NCI-H510A treated with DMSO at 0.1 percent for 48 hours (cell line): ENCODE measurements at regions not wholly inside any gene's neighbourhood (a gene's known extent, or its start where the extent isn't known, plus 50 kb on each side); places are given as distances from the start of the nearest gene placed in this dataset.

Source experiments
- DNase-seq: peaks from one replicate; lab custom pipeline; 2025; lab: John Stamatoyannopoulos, UW

- no peak for DNase-seq
Measured at GRCh38 chr9:129356871-129357772, 179.1 kb upstream of the IER5L start.

GRCh38 chr9:129355631-129356030 is 177.6 kb upstream of the IER5L start:
- no peak for DNase-seq

- no peak for DNase-seq
Measured at GRCh38 chr9:129354498-129354897, 176.4 kb upstream of the IER5L start.

GRCh38 chr9:129353697-129354336 is 175.8 kb upstream of the IER5L start:
- DNase-seq, result no peak

- no peak for DNase-seq
Measured at GRCh38 chr9:129352146-129352865, 174.2 kb upstream of the IER5L start.

GRCh38 chr9:129351642-129352145 is 173.6 kb upstream of the IER5L start:
- DNase-seq, result no peak

GRCh38 chr9:129351058-129351641 is 173.1 kb upstream of the IER5L start:
- no peak for DNase-seq

- DNase-seq, result no peak
Measured at GRCh38 chr9:129350143-129350935, 172.3 kb upstream of the IER5L start.

GRCh38 chr9:129349665-129349947 is 171.5 kb upstream of the IER5L start:
- DNase-seq, result no peak

- no peak for DNase-seq
Measured at GRCh38 chr9:129348890-129349664, 171.0 kb upstream of the IER5L start.

- DNase-seq, result no peak
Measured at GRCh38 chr9:129347316-129348120, 169.5 kb upstream of the IER5L start.

- DNase-seq, result no peak
Measured at GRCh38 chr9:129346046-129346445, 168.0 kb upstream of the IER5L start.

GRCh38 chr9:129344641-129345495 is 166.8 kb upstream of the IER5L start:
- DNase-seq, result no peak

- no peak for DNase-seq
Measured at GRCh38 chr9:129343424-129344375, 165.6 kb upstream of the IER5L start.

GRCh38 chr9:129342591-129343423 is 164.7 kb upstream of the IER5L start:
- no peak for DNase-seq

GRCh38 chr9:129341987-129342348 is 163.9 kb upstream of the IER5L start:
- no peak for DNase-seq
